ENCODE measurements at regions not wholly inside any gene's neighbourhood (a gene's known extent, or its start where the extent isn't known, plus 50 kb on each side); places are given as distances from the start of the nearest gene placed in this dataset.

GRCh38 chr9:3672399-3672798, 146.6 kb upstream of the RFX3 start:
- H4K20me1 ChIP-seq (ENCODE audit: insufficient read depth): no peaks in the 10 kb centered on the region
- no peak overlapping the region for H2AFZ ChIP-seq (ENCODE audit: low read depth, low read length, poor library complexity, severe bottlenecking)
- BruUV-seq (replicated peaks): no TSS peak
- no peaks in the 10 kb centered on the region for H3K4me1 ChIP-seq (ENCODE audit: control insufficient read depth in 1 of 2, insufficient read depth in 2 of 2, low read length in 2 of 2)
- intact Hi-C loops (cut with micrococcal nuclease): no loop called here
- no peaks in the 10 kb centered on the region for H3K36me3 ChIP-seq (ENCODE audit: control insufficient read depth in 1 of 2, insufficient read depth in 2 of 2, low read length in 2 of 2)
- no peaks in the 10 kb centered on the region for H3K79me2 ChIP-seq (ENCODE audit: insufficient read depth, low read length)
- no peaks in the 10 kb centered on the region for H3K9me3 ChIP-seq (ENCODE audit: control insufficient read depth in 1 of 2, insufficient read depth in 1 of 2, low read depth in 1 of 2, low read length in 2 of 2)
- POLR2A ChIA-PET: no interaction called here
- ATAC-seq: no peak
- RAD21 ChIA-PET (ENCODE audit: low non-redundant PET in 1 of 2, low total read pairs in 2 of 2, uncharacterized antibody in 2 of 2, unreplicated experiment in 2 of 2): no interaction called here
- H3K9ac ChIP-seq (ENCODE audit: low read length): no peak overlapping the region
- H3K4me2 ChIP-seq (ENCODE audit: low read length): no peak overlapping the region
- CTCF ChIA-PET: no interaction called here
- TF ChIP-seq ZNF274 (IDR thresholded peaks at IDR 0.05; ENCODE audit: low read depth, low read length): no peak
- TF ChIP-seq SRF (IDR thresholded peaks at IDR 0.05; ENCODE audit: low read depth): no peak
- TF ChIP-seq ZFX (IDR thresholded peaks at IDR 0.05): no peak
- TF ChIP-seq JUND (IDR thresholded peaks at IDR 0.05): no peak
- no peak for TF ChIP-seq ATF3 (IDR thresholded peaks at IDR 0.05)
- no peak for TF ChIP-seq POLR2A (IDR thresholded peaks at IDR 0.05; ENCODE audit: borderline replicate concordance, extremely low read depth, insufficient read depth, insufficient read length)
- TF ChIP-seq SP1 (IDR thresholded peaks at IDR 0.05; ENCODE audit: low read depth): no peak
- no peak for TF ChIP-seq YY1 (IDR thresholded peaks at IDR 0.05; ENCODE audit: extremely low read depth, insufficient replicate concordance, low read depth, low read length)
- DNase-seq (ENCODE audit: low read depth, low spot score): no peak
- no peaks in the 10 kb centered on the region for H3K27me3 ChIP-seq (ENCODE audit: insufficient read depth, low read length)
- no peak overlapping the region for H3K4me3 ChIP-seq (replicated peaks in 1 of 2; ENCODE audit: low read depth in 1 of 2, low read length in 2 of 2)
- H3K9me2 ChIP-seq (ENCODE audit: insufficient read depth): no peaks in the 10 kb centered on the region
- no peak overlapping the region for H3K27ac ChIP-seq (ENCODE audit: low read depth, low read length)

DNA sequence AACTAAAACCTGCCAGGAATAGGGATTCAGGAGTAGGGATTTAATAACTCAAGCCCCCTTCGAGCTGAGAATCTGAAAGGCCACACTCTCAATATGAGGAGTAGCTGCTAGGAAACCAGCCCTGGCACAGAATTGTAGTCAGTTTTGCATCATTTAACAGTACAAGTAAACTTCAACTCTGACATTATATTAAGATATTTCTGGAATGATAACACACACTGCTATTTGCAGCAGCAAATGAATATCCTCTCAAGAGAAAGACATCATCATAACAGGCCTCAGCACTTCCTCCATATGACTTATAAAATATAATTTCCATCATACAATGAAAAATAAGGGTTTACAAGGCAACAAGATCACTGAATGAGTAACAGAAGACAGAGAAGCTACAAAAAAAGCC, 138.2 kb upstream of the RFX3 start:
- ATAC-seq (no peak), DNase-seq (ENCODE audit: low read depth, low spot score) (no peak)
- Histone ChIP-seq H3K79me2 (ENCODE audit: insufficient read depth, low read length) (no peaks in the 10 kb centered on the region), H3K9me2 (ENCODE audit: insufficient read depth) (no peaks in the 10 kb centered on the region), H2AFZ (ENCODE audit: low read depth, low read length, poor library complexity, severe bottlenecking) (no peak overlapping the region), H3K9me3 (ENCODE audit: control insufficient read depth in 1 of 2, insufficient read depth in 1 of 2, low read depth in 1 of 2, low read length in 2 of 2) (no peaks in the 10 kb centered on the region), H3K4me2 (ENCODE audit: low read length) (no peak overlapping the region), H3K27ac (ENCODE audit: low read depth, low read length) (no peak overlapping the region), H4K20me1 (ENCODE audit: insufficient read depth) (no peaks in the 10 kb centered on the region), H3K4me1 (ENCODE audit: control insufficient read depth in 1 of 2, insufficient read depth in 2 of 2, low read length in 2 of 2) (no peaks in the 10 kb centered on the region), H3K36me3 (ENCODE audit: control insufficient read depth in 1 of 2, insufficient read depth in 2 of 2, low read length in 2 of 2) (no peaks in the 10 kb centered on the region), H3K9ac (ENCODE audit: low read length) (no peak overlapping the region), H3K4me3 (replicated peaks in 1 of 2; ENCODE audit: low read depth in 1 of 2, low read length in 2 of 2) (no peak overlapping the region), H3K27me3 (ENCODE audit: insufficient read depth, low read length) (no peaks in the 10 kb centered on the region)
- CTCF ChIA-PET: no interaction called here
- BruUV-seq (replicated peaks): no TSS peak
- intact Hi-C loops (cut with micrococcal nuclease): no loop called here
- POLR2A ChIA-PET: no interaction called here
- RAD21 ChIA-PET (ENCODE audit: low non-redundant PET in 1 of 2, low total read pairs in 2 of 2, uncharacterized antibody in 2 of 2, unreplicated experiment in 2 of 2): no interaction called here
- no peak for TF ChIP-seq YY1 (IDR thresholded peaks at IDR 0.05; ENCODE audit: extremely low read depth, insufficient replicate concordance, low read depth, low read length)
- no peak for TF ChIP-seq FOSL1 (IDR thresholded peaks at IDR 0.05; ENCODE audit: low read depth)
